Adrenal gland (tissue), 9 donors: ENCODE measurements at regions not wholly inside any gene's neighbourhood (a gene's known extent, or its start where the extent isn't known, plus 50 kb on each side); places are given as distances from the start of the nearest gene placed in this dataset.
A peak's percentile ranks its signal among the peaks of the same experiment; 100 is the strongest.

ENCODE experiments used
- DNase-seq, 7 donors: peaks; one replicate each; pipeline ENCODE4 v3.0.0-alpha.2; 2019 to 2020
- H3K27ac ChIP-seq, 5 donors: fragments of 200-600 bp; sonication (generic) in 4 of 5; 1 replicate in 3 of 5; 2 replicates in 2 of 5; pipeline versions ENCODE4 v1.5.1 to v1.8.0; 2016 to 2020; ENCODE audit warnings: mild to moderate bottlenecking in 1 of 5
- H3K27me3 ChIP-seq: fragments of 200-600 bp; 2 replicates; pipeline ENCODE4 v1.8.0; 2021
- H3K36me3 ChIP-seq, 2 donors: fragments of 200-600 bp; replicated peaks in 1 of 2; 1 replicate in 1 of 2; 2 replicates in 1 of 2; pipeline versions ENCODE4 v1.5.1 to v1.8.0; 2018 to 2022
- H3K4me1 ChIP-seq, 2 donors: fragments of 200-600 bp; replicated peaks in 1 of 2; 1 replicate in 1 of 2; 2 replicates in 1 of 2; pipeline versions ENCODE4 v1.5.1 to v1.8.0; 2018 to 2021
- H3K4me3 ChIP-seq, 4 donors: fragments of 200-600 bp; sonication (generic) in 3 of 4; one replicate each; pipeline ENCODE4 v1.5.1; 2016 to 2018
- H3K9me3 ChIP-seq, 3 donors: fragments of 200-600 bp; sonication (generic) in 1 of 3; replicated peaks in 1 of 3; 1 replicate in 2 of 3; 2 replicates in 1 of 3; pipeline versions ENCODE4 v1.5.1 to v1.8.0; 2016 to 2021
- POLR2A ChIP-seq, 2 donors: fragments of 450-650 bp; IDR thresholded peaks; one replicate each; pipeline ENCODE4 v1.6.1; 2017; ENCODE audit warnings: antibody characterized with exemption in 2 of 2, mild to moderate bottlenecking in 2 of 2, moderate library complexity in 1 of 2
- WGBS, 4 donors: extraction: QIAGEN DNeasy Blood & Tissue Kit in 2 of 4; methylation state at CpG; one replicate each; pipeline versions ENCODE4 v1.1.5 to v1.1.7; 2013 to 2017; 5-methylcytosine and 5-hydroxymethylcytosine counted together
- intact Hi-C, 2 donors: fragments of 100-400 bp; cut with DNase I; formaldehyde crosslinking; loops; one replicate each; pipeline versions ENCODE4 v1.14.1 to v1.15.0; 2022 to 2023
- TF ChIP-seq, protein P1 (sequence below), 6 experiments: fragments of 450-650 bp in 4 of 6; fragments of 200-600 bp in 2 of 6; sonication (generic) in 1 of 6; IDR thresholded peaks; 1 replicate in 5 of 6; 2 replicates in 1 of 6; pipeline versions ENCODE4 v1.5.1 to v1.8.0; 2016 to 2021; ENCODE audit warnings: antibody characterized with exemption in 6 of 6, mild to moderate bottlenecking in 2 of 6, moderate library complexity in 1 of 6
- donor health status: healthy with polysubstance abuse.
- donor health status: Bipolar disorder and iron deficiency.
- donor health status: DM: yes; HTN: yes; CAD: no.
- donor health status: DM: no; HTN: no; CAD: no.
- donor health status: DM: no; HTN: no; CAD: no.

DNA sequence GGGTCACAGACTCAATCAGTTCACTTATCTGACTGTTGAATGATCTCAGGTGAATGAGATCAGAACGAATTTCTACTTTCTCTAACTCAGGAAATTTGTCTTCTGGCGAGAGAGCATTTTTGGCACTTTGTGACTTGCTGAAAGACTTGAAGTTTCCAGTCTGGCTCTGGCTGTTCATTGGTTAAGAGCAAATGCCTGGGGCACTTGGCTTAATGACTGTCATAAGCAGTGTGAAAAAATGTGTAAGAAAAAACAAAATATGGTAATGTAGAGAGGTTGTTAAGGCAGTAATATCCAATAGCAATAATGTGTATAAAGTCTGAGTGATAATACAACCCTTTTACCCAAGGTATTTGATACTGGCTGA lies 71.3 kb upstream of the PGRMC2 start:
- Histone ChIP-seq H3K27me3 (no peaks in the 10 kb centered on the region), H3K4me1 (peaks cover 0 to 20% of the 10 kb centered on the region in 2 donors), H3K27ac (no peak overlapping the region), H3K36me3 (no peaks in the 10 kb centered on the region), H3K4me3 (no peak overlapping the region), H3K9me3 (no peaks in the 10 kb centered on the region)
- DNase-seq: no peak
- 76 to 92% (median 79%) methylated on average over 2 of the region's 2 CpGs for WGBS, 4 donors
- intact Hi-C loops: no loop called here
- TF ChIP-seq POLR2A (IDR thresholded peaks at IDR 0.05): no peak
- TF ChIP-seq, protein P1, sequence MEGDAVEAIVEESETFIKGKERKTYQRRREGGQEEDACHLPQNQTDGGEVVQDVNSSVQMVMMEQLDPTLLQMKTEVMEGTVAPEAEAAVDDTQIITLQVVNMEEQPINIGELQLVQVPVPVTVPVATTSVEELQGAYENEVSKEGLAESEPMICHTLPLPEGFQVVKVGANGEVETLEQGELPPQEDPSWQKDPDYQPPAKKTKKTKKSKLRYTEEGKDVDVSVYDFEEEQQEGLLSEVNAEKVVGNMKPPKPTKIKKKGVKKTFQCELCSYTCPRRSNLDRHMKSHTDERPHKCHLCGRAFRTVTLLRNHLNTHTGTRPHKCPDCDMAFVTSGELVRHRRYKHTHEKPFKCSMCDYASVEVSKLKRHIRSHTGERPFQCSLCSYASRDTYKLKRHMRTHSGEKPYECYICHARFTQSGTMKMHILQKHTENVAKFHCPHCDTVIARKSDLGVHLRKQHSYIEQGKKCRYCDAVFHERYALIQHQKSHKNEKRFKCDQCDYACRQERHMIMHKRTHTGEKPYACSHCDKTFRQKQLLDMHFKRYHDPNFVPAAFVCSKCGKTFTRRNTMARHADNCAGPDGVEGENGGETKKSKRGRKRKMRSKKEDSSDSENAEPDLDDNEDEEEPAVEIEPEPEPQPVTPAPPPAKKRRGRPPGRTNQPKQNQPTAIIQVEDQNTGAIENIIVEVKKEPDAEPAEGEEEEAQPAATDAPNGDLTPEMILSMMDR (IDR thresholded peaks at IDR 0.05): no peak

DNA sequence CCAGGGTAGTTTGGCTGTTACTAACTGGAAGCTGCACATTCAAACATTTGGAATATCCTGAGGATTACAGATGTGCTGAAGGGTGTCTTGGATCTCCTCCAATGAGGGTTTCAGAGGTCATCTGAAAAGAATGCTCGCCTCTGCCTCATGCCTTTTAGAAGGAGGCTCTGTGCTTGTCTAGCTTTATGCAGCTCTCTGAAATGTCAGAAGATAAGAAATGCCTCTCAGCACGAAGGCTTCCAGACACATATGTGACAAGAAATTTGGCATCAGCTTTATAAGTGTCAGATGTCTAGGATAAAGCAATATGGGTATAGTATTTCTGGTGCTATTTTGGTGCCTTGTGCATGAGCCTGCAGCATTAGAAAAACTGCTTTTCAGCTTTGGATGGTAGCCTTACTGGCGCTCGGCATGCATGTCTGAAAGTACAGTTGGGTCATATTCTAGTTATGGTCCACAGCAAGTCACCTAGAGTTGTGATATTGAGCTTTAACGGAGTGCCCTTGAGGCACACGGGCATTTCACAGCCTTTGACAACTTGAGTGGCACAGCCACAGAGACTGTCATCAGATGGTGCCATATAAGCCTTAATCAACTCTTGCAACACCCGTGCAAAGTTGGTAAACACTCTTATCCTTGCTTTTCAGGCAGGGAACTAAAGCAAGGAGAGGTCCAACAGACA lies 70.8 kb upstream of the PGRMC2 start:
- H3K27me3 ChIP-seq: no peaks in the 10 kb centered on the region
- no peaks in the 10 kb centered on the region for H3K9me3 ChIP-seq
- H3K36me3 ChIP-seq: no peaks in the 10 kb centered on the region
- peak overlapping the region in 1 of 5 donors; percentile 44 for H3K27ac ChIP-seq
- WGBS, 4 donors: 68 to 77% (median 72%) methylated on average over 7 of the region's 7 CpGs
- peaks cover 0 to 20% of the 10 kb centered on the region in 2 donors for H3K4me1 ChIP-seq
- DNase-seq: peak in 4 of 7 donors; percentile 25 to 38 (median 31)
- TF ChIP-seq, protein P1 (IDR thresholded peaks at IDR 0.05): no peak
- TF ChIP-seq POLR2A (IDR thresholded peaks at IDR 0.05): no peak
- H3K4me3 ChIP-seq: no peak overlapping the region
- intact Hi-C loops: no loop called here

GRCh38 chr4:128357286-128357685 lies 69.7 kb upstream of the PGRMC2 start:
- Histone ChIP-seq H3K36me3 (no peaks in the 10 kb centered on the region), H3K27ac (no peak overlapping the region), H3K27me3 (no peaks in the 10 kb centered on the region), H3K4me3 (no peak overlapping the region), H3K4me1 (peaks cover 0 to 20% of the 10 kb centered on the region in 2 donors), H3K9me3 (no peaks in the 10 kb centered on the region)
- 66 to 94% (median 85%) methylated on average over 2 of the region's 2 CpGs for WGBS, 4 donors
- DNase-seq: no peak
- intact Hi-C loops: no loop called here
- TF ChIP-seq, protein P1 (IDR thresholded peaks at IDR 0.05): no peak
- TF ChIP-seq POLR2A (IDR thresholded peaks at IDR 0.05): no peak

DNA sequence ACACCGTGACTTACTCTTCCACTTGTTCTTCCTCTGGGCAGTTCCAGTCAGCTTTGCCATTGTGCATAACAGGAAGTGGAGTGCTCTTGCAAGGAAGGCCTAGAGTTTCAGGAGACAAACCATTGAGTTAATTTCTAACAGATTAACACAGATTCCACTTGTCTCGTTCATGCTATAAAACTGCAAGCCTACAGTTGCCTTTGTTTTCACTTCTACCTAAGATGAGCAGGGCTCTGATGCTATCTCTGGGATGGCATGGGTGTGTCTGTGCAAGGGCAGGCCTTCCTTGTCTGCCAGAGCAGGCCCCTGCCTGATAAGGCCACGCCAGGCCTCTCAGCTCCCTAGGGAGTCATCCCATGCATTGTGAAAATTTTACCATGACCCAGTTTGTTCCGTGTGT lies 67.7 kb upstream of the PGRMC2 start:
- Histone ChIP-seq H3K36me3 (no peaks in the 10 kb centered on the region), H3K9me3 (no peaks in the 10 kb centered on the region), H3K4me1 (peaks cover 0 to 20% of the 10 kb centered on the region in 2 donors), H3K27me3 (no peaks in the 10 kb centered on the region), H3K27ac (no peak overlapping the region), H3K4me3 (no peak overlapping the region)
- DNase-seq: peak; percentile 25 to 79 (median 66)
- intact Hi-C loops: no loop called here
- TF ChIP-seq, protein P1 (IDR thresholded peaks at IDR 0.05): no peak
- no peak for TF ChIP-seq POLR2A (IDR thresholded peaks at IDR 0.05)
- 57 to 76% (median 63%) methylated on average over 4 of the region's 4 CpGs for WGBS, 4 donors
